ENCODE measurements at regions not wholly inside any gene's neighbourhood (a gene's known extent, or its start where the extent isn't known, plus 50 kb on each side); places are given as distances from the start of the nearest gene placed in this dataset.

DNA sequence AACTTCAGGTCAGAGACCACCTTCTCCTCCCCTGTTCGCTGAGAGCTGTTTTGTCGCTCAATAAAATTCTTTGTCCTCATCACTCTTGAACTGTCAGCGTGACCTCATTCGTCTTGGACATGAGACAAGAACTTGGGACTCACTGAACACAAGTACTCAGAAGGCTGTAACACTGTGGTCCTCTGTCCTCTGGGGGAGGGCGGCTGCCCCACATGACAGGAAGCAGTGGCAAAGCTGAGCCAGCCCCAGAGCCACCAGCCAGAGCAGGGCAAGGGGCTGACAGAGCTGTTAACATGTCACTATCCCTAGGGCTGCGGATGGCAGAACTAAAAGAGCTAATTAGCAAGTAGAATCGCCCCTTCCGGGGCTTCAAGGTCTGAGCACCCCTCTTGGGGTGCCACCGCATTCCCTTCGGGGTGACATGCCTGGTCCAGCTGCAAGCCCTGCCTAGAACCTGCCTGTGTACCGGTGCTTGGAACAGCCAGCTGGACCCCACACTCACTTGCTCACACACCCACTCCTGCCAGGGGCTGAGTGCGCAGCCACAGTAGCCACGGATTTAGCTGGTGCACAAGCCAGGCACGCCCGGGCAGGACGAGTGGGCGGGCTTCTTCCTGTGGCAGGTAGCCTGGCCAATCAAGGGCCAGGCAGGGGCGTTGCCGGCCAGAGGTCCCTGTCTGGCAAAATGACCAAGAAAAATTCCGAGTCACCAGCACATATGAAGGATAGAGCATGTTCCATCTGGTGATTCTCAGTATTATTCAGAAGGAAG is 648.6 kb upstream of the AGA start:
- no peak overlapping the region for H2AFZ ChIP-seq (ENCODE audit: low read depth, low read length, poor library complexity, severe bottlenecking)
- TF ChIP-seq CBX3 (IDR thresholded peaks at IDR 0.05; ENCODE audit: low read depth) (no peak), TCF7L2 (IDR thresholded peaks at IDR 0.05; ENCODE audit: borderline replicate concordance, extremely low read depth, insufficient read depth, insufficient read length) (no peak), POLR2AphosphoS5 (IDR thresholded peaks at IDR 0.05; ENCODE audit: low read depth, low read length) (no peak), SRF (IDR thresholded peaks at IDR 0.05; ENCODE audit: low read depth) (no peak), EGR1 (IDR thresholded peaks at IDR 0.05; ENCODE audit: low read depth) (no peak), ZFX (IDR thresholded peaks at IDR 0.05) (no peak), REST (IDR thresholded peaks at IDR 0.05; ENCODE audit: low read depth) (no peak), YY1 (IDR thresholded peaks at IDR 0.05; ENCODE audit: extremely low read depth, insufficient replicate concordance, low read depth, low read length) (no peak), SIN3A (IDR thresholded peaks at IDR 0.05; ENCODE audit: low read depth) (no peak), EZH2 (IDR thresholded peaks at IDR 0.05) (no peak), SP1 (IDR thresholded peaks at IDR 0.05; ENCODE audit: low read depth) (no peak), EZH2phosphoT487 (IDR thresholded peaks at IDR 0.05; ENCODE audit: borderline replicate concordance) (no peak)
- TF ChIP-seq, protein P1, sequence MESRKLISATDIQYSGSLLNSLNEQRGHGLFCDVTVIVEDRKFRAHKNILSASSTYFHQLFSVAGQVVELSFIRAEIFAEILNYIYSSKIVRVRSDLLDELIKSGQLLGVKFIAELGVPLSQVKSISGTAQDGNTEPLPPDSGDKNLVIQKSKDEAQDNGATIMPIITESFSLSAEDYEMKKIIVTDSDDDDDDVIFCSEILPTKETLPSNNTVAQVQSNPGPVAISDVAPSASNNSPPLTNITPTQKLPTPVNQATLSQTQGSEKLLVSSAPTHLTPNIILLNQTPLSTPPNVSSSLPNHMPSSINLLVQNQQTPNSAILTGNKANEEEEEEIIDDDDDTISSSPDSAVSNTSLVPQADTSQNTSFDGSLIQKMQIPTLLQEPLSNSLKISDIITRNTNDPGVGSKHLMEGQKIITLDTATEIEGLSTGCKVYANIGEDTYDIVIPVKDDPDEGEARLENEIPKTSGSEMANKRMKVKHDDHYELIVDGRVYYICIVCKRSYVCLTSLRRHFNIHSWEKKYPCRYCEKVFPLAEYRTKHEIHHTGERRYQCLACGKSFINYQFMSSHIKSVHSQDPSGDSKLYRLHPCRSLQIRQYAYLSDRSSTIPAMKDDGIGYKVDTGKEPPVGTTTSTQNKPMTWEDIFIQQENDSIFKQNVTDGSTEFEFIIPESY (IDR thresholded peaks at IDR 0.05; ENCODE audit: extremely low read depth, insufficient replicate concordance, low read length) = no peak
- no TSS peak for BruUV-seq (replicated peaks)
- ChIA-PET POLR2A (no interaction called here), RAD21 (ENCODE audit: low non-redundant PET in 1 of 2, low total read pairs in 2 of 2, uncharacterized antibody in 2 of 2, unreplicated experiment in 2 of 2) (no interaction called here), CTCF (no interaction called here)
- ATAC-seq (no peak), DNase-seq (ENCODE audit: low read depth, low spot score) (no peak)
- H3K27ac ChIP-seq (ENCODE audit: low read depth, low read length) = no peak overlapping the region
- no peak overlapping the region for H3K9ac ChIP-seq (ENCODE audit: low read length)
- H3K9me2 ChIP-seq (ENCODE audit: insufficient read depth) = no peaks in the 10 kb centered on the region
- H3K36me3 ChIP-seq (ENCODE audit: control insufficient read depth in 1 of 2, insufficient read depth in 2 of 2, low read length in 2 of 2) = no peaks in the 10 kb centered on the region
- no peaks in the 10 kb centered on the region for H3K27me3 ChIP-seq (ENCODE audit: insufficient read depth, low read length)
- H3K4me3 ChIP-seq (replicated peaks in 1 of 2; ENCODE audit: low read depth in 1 of 2, low read length in 2 of 2) = no peak overlapping the region
- H3K4me2 ChIP-seq (ENCODE audit: low read length) = no peak overlapping the region
- H3K79me2 ChIP-seq (ENCODE audit: insufficient read depth, low read length) = no peaks in the 10 kb centered on the region
- no peaks in the 10 kb centered on the region for H3K4me1 ChIP-seq (ENCODE audit: control insufficient read depth in 1 of 2, insufficient read depth in 2 of 2, low read length in 2 of 2)
- H3K9me3 ChIP-seq (ENCODE audit: control insufficient read depth in 1 of 2, insufficient read depth in 1 of 2, low read depth in 1 of 2, low read length in 2 of 2) = no peaks in the 10 kb centered on the region
- no peaks in the 10 kb centered on the region for H4K20me1 ChIP-seq (ENCODE audit: insufficient read depth)
- intact Hi-C loops (cut with micrococcal nuclease) = no loop called here

All from HCT116 (cell line).